Neural cell (in vitro differentiated cells): ENCODE measurements at regions not wholly inside any gene's neighbourhood (a gene's known extent, or its start where the extent isn't known, plus 50 kb on each side); places are given as distances from the start of the nearest gene placed in this dataset.

Experiments used
- H2AFZ ChIP-seq: fragments of 200-600, 300-800 bp; sonication (generic), shearing (Covaris generic); 2 replicates; pipeline ENCODE4 v1.6.0; 2014; ENCODE audit warnings: low read depth, mild to moderate bottlenecking, antibody characterized with exemption, low read length, moderate library complexity
- H3F3A ChIP-seq: fragments of 200-600 bp; shearing (Covaris generic); 2 replicates; pipeline ENCODE4 v1.6.1; 2016; ENCODE audit warnings: mild to moderate bottlenecking, moderate library complexity, mixed read lengths, antibody characterized with exemption, low read length; ENCODE audit not compliant: insufficient read depth, poor library complexity, severe bottlenecking
- H3K27ac ChIP-seq: fragments of 200-600, 300-800 bp; sonication (generic), shearing (Covaris generic); 2 replicates; pipeline ENCODE4 v1.5.1; 2014; ENCODE audit warnings: mild to moderate bottlenecking, low read length, moderate library complexity
- H3K27me3 ChIP-seq: fragments of 300-800, 200-600 bp; sonication (generic), shearing (Covaris generic); 2 replicates; pipeline ENCODE4 v1.6.0; 2014; ENCODE audit warnings: mild to moderate bottlenecking, low read depth, low read length, moderate library complexity; ENCODE audit not compliant: insufficient read depth
- H3K36me3 ChIP-seq: fragments of 300-800, 200-600 bp; sonication (generic), shearing (Covaris generic); 2 replicates; pipeline ENCODE4 v1.5.1; 2014; ENCODE audit warnings: mild to moderate bottlenecking, antibody characterized with exemption, low read length, moderate library complexity; ENCODE audit not compliant: insufficient read depth
- H3K4me2 ChIP-seq: fragments of 300-800, 200-600 bp; sonication (generic), shearing (Covaris generic); 2 replicates; pipeline ENCODE4 v1.6.0; 2014; ENCODE audit warnings: mild to moderate bottlenecking, low read length
- H3K4me3 ChIP-seq: fragments of 300-800, 200-600 bp; sonication (generic), shearing (Covaris generic); 2 replicates; pipeline ENCODE4 v1.5.1; 2014; ENCODE audit warnings: mild to moderate bottlenecking, low read length, moderate library complexity
- H3K79me2 ChIP-seq: fragments of 200-600 bp; shearing (Covaris generic); replicated peaks from 2 replicates; pipeline ENCODE4 v1.6.0; 2014; ENCODE audit warnings: mild to moderate bottlenecking, low read length, moderate library complexity; ENCODE audit not compliant: insufficient read depth
- H3K9ac ChIP-seq: fragments of 300-800, 200-600 bp; sonication (generic), shearing (Covaris generic); 2 replicates; pipeline ENCODE4 v1.6.1; 2016; ENCODE audit warnings: mild to moderate bottlenecking, low read length, mixed read lengths
- H3K9me2 ChIP-seq: fragments of 200-600 bp; shearing (Covaris generic); 2 replicates; pipeline ENCODE4 v1.6.1; 2016; ENCODE audit warnings: mild to moderate bottlenecking, low read length, mixed read lengths; ENCODE audit not compliant: insufficient read depth
- H3K9me3 ChIP-seq: fragments of 200-600, 300-800 bp; sonication (generic), shearing (Covaris generic); 2 replicates; pipeline ENCODE4 v1.6.1; 2016; ENCODE audit warnings: mild to moderate bottlenecking, mixed run types, low read length, moderate library complexity, mixed read lengths
- H4K20me1 ChIP-seq: fragments of 200-600 bp; shearing (Covaris generic); 2 replicates; pipeline ENCODE4 v1.6.1; 2016; ENCODE audit warnings: mild to moderate bottlenecking, mixed run types; ENCODE audit not compliant: insufficient read depth
- EP300 ChIP-seq: fragments of 450-650 bp; conservative IDR thresholded peaks from 2 replicates; pipeline ENCODE4 v1.6.1; 2014; ENCODE audit warnings: antibody characterized with exemption, mild to moderate bottlenecking, moderate library complexity; ENCODE audit not compliant: poor library complexity, severe bottlenecking
- EZH2 ChIP-seq: fragments of 200-600, 300-800 bp; shearing (Covaris generic), sonication (generic); IDR thresholded peaks from 2 replicates; pipeline ENCODE4 v1.6.1; 2014; ENCODE audit warnings: antibody characterized with exemption, low read length, borderline replicate concordance, mild to moderate bottlenecking; ENCODE audit not compliant: insufficient read depth, poor library complexity, severe bottlenecking
- MXI1 ChIP-seq: fragments of 450-650 bp; conservative IDR thresholded peaks from 2 replicates; pipeline ENCODE4 v1.6.1; 2014; ENCODE audit warnings: antibody characterized with exemption, mild to moderate bottlenecking; ENCODE audit not compliant: poor library complexity, severe bottlenecking
- POLR2AphosphoS5 ChIP-seq: IDR thresholded peaks from 2 replicates; pipeline ENCODE4 v1.6.1; 2012
- RAD21 ChIP-seq: fragments of 450-650 bp; conservative IDR thresholded peaks from 2 replicates; pipeline ENCODE4 v1.6.1; 2014; ENCODE audit warnings: antibody characterized with exemption, mild to moderate bottlenecking, moderate library complexity
- SMC3 ChIP-seq: fragments of 450-650 bp; conservative IDR thresholded peaks from 2 replicates; pipeline ENCODE4 v1.6.1; 2014; ENCODE audit warnings: antibody characterized with exemption, mild to moderate bottlenecking, moderate library complexity; ENCODE audit not compliant: poor library complexity
- TAF1 ChIP-seq: IDR thresholded peaks from 2 replicates; pipeline ENCODE4 v1.6.1; 2012; ENCODE audit warnings: low read depth
- TF ChIP-seq, protein P1 (sequence below): fragments of 450-650 bp; IDR thresholded peaks from 2 replicates; pipeline ENCODE4 v1.5.1; 2014; ENCODE audit warnings: antibody characterized with exemption, mild to moderate bottlenecking, moderate library complexity; ENCODE audit not compliant: poor library complexity, severe bottlenecking
- TF ChIP-seq, protein P2 (sequence below): IDR thresholded peaks from 2 replicates; pipeline ENCODE4 v1.6.1; 2012; ENCODE audit warnings: borderline replicate concordance

DNA sequence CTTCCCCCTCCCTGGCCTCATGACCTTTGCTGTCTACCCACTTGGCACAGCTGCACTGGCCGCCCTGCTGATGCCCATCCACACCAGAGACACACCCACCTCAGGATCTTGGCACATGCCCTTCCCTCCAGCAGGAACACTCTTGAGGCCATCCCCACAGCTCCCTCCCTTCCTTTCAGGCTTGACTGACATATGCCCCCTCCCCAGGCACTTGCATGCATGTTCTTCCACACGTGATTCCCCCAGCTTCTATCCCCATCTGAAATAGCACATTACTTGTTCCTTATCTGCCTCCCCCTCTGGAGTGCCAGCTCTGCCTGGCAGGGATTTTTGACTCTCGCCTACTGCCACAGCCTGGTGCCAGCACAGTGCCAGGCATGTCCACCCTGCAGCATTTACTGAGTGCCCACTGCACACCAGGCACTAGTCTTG lies 98.5 kb upstream of the SLC25A33 start:
- no peaks in the 10 kb centered on the region for H3K36me3 ChIP-seq
- H3K27ac ChIP-seq = no peak overlapping the region
- no peaks in the 10 kb centered on the region for H3F3A ChIP-seq
- H3K4me3 ChIP-seq = no peak overlapping the region
- no peaks in the 10 kb centered on the region for H4K20me1 ChIP-seq
- no peak overlapping the region for H3K4me2 ChIP-seq
- no peaks in the 10 kb centered on the region for H3K9me3 ChIP-seq
- TF ChIP-seq MXI1 = no peak
- H3K9me2 ChIP-seq = no peaks in the 10 kb centered on the region
- H3K79me2 ChIP-seq = no peaks in the 10 kb centered on the region
- no peak overlapping the region for H2AFZ ChIP-seq
- H3K27me3 ChIP-seq = no peaks in the 10 kb centered on the region
- no peak overlapping the region for H3K9ac ChIP-seq

DNA sequence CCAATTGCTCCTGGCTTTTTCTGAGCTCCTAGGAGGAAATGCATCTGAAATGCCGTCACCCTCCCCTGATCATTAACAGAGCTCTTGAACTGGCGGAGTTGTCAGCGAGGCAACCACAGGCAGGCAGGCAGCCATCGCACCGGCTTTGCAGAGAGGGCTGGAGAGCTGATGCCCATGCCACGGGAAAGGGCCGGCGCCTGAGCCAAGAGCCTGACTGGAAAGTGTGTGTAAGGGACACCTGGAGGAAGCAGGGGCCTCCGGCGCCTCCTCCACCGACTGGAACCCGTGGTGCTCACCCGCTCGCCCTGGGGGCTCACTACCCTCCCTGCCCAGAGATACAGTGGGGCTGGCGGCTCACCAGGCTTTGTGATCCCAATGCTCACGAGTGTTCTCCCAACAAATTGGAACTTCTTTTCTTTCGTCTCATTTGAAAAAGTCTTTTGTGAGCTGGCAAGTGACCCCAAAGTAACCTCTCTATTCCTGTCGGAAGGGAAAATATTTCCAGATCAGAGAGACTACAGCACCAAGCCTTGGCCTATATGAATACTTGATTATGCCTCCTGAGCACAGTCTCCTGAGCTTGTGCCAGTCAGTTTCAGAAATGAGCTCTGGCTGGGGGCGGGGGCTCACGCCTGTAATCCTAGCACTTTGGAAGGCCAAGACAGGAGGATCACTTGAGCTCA lies 97.7 kb upstream of the SLC25A33 start:
- H3K36me3 ChIP-seq = no peaks in the 10 kb centered on the region
- no peaks in the 10 kb centered on the region for H4K20me1 ChIP-seq
- H3K27me3 ChIP-seq = no peaks in the 10 kb centered on the region
- H3K27ac ChIP-seq = no peak overlapping the region
- H2AFZ ChIP-seq = no peak overlapping the region
- H3K79me2 ChIP-seq = no peaks in the 10 kb centered on the region
- H3K9me3 ChIP-seq = no peaks in the 10 kb centered on the region
- no peak for TF ChIP-seq RAD21
- TF ChIP-seq, protein P1, sequence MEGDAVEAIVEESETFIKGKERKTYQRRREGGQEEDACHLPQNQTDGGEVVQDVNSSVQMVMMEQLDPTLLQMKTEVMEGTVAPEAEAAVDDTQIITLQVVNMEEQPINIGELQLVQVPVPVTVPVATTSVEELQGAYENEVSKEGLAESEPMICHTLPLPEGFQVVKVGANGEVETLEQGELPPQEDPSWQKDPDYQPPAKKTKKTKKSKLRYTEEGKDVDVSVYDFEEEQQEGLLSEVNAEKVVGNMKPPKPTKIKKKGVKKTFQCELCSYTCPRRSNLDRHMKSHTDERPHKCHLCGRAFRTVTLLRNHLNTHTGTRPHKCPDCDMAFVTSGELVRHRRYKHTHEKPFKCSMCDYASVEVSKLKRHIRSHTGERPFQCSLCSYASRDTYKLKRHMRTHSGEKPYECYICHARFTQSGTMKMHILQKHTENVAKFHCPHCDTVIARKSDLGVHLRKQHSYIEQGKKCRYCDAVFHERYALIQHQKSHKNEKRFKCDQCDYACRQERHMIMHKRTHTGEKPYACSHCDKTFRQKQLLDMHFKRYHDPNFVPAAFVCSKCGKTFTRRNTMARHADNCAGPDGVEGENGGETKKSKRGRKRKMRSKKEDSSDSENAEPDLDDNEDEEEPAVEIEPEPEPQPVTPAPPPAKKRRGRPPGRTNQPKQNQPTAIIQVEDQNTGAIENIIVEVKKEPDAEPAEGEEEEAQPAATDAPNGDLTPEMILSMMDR = no peak
- TF ChIP-seq SMC3 = no peak
- no peak for TF ChIP-seq TAF1
- TF ChIP-seq EZH2 = no peak
- H3K4me3 ChIP-seq = no peak overlapping the region
- H3F3A ChIP-seq = no peaks in the 10 kb centered on the region
- H3K4me2 ChIP-seq = no peak overlapping the region
- no peaks in the 10 kb centered on the region for H3K9me2 ChIP-seq
- H3K9ac ChIP-seq = no peak overlapping the region

DNA sequence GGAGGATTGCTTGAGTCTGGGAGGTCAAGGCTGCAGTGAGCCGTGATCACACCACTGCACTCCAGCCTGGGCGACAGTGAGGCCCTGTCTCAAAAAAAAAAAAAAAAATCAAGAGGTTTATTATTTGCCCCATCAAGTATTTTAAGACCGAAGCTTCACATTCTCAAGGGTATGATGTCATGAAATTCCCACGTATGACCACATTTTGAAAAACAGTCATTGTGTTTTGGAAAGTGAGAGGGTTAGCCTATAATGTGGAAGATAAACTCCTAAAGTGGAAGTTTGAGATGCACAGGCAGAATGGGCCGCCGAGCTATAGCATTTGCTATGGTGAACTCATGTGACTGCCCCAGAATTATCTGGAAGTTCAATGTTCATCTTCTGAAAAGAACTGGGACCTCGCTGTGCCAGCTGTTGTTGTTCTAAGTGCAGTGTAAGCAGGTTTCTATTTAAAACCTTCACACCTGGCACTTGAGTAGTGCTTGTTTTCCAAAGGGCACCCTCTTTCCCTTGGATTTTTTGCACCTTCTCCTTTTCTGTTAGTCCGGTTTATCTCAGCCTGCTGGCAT lies 96.9 kb upstream of the SLC25A33 start:
- Histone ChIP-seq H3K9me2 (no peaks in the 10 kb centered on the region), H3F3A (no peaks in the 10 kb centered on the region), H3K27ac (no peak overlapping the region), H3K27me3 (no peaks in the 10 kb centered on the region), H3K4me2 (no peak overlapping the region), H4K20me1 (no peaks in the 10 kb centered on the region), H2AFZ (no peak overlapping the region), H3K79me2 (no peaks in the 10 kb centered on the region), H3K9ac (no peak overlapping the region), H3K4me3 (no peak overlapping the region), H3K9me3 (no peaks in the 10 kb centered on the region), H3K36me3 (no peaks in the 10 kb centered on the region)
- TF ChIP-seq TAF1 (no peak), EZH2 (no peak), EP300 (no peak), POLR2AphosphoS5 (no peak), MXI1 (no peak), RAD21 (no peak), SMC3 (no peak)
- TF ChIP-seq, protein P2, sequence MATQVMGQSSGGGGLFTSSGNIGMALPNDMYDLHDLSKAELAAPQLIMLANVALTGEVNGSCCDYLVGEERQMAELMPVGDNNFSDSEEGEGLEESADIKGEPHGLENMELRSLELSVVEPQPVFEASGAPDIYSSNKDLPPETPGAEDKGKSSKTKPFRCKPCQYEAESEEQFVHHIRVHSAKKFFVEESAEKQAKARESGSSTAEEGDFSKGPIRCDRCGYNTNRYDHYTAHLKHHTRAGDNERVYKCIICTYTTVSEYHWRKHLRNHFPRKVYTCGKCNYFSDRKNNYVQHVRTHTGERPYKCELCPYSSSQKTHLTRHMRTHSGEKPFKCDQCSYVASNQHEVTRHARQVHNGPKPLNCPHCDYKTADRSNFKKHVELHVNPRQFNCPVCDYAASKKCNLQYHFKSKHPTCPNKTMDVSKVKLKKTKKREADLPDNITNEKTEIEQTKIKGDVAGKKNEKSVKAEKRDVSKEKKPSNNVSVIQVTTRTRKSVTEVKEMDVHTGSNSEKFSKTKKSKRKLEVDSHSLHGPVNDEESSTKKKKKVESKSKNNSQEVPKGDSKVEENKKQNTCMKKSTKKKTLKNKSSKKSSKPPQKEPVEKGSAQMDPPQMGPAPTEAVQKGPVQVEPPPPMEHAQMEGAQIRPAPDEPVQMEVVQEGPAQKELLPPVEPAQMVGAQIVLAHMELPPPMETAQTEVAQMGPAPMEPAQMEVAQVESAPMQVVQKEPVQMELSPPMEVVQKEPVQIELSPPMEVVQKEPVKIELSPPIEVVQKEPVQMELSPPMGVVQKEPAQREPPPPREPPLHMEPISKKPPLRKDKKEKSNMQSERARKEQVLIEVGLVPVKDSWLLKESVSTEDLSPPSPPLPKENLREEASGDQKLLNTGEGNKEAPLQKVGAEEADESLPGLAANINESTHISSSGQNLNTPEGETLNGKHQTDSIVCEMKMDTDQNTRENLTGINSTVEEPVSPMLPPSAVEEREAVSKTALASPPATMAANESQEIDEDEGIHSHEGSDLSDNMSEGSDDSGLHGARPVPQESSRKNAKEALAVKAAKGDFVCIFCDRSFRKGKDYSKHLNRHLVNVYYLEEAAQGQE = no peak
- TF ChIP-seq, protein P1 = no peak
